Stimulated activated effector memory CD8-positive, alpha-beta T cell treated with anti-CD3 and anti-CD28 coated beads, Interleukin-12 subunit alpha, Interleukin-12 subunit beta, amount 100 ng/mL, for 72 hours (primary cell): ENCODE measurements at regions not wholly inside any gene's neighbourhood (a gene's known extent, or its start where the extent isn't known, plus 50 kb on each side); places are given as distances from the start of the nearest gene placed in this dataset.

Experiments used
- ATAC-seq: fragments of 150-1000 bp; cut with Tn5 transposase; 2 replicates; pipeline ENCODE4 v1.10.0; 2021
- DNase-seq, 2 donors: peaks; one replicate each; pipeline ENCODE4 v3.0.0; 2021 to 2022; ENCODE audit warnings: low spot score in 2 of 2
- H3K27ac Mint-ChIP-seq: one replicate; pipeline ENCODE4 v1.8.0; 2022; ENCODE audit warnings: mild to moderate bottlenecking, mixed read lengths
- H3K36me3 Mint-ChIP-seq: one replicate; pipeline ENCODE4 v1.8.0; 2022; ENCODE audit warnings: mild to moderate bottlenecking, mixed read lengths
- H3K4me1 Mint-ChIP-seq: one replicate; pipeline ENCODE4 v1.8.0; 2022; ENCODE audit warnings: mixed read lengths
- H3K4me3 Mint-ChIP-seq: one replicate; pipeline ENCODE4 v1.8.0; 2022; ENCODE audit warnings: mild to moderate bottlenecking, mixed read lengths
- H3K9me3 Mint-ChIP-seq: one replicate; pipeline ENCODE4 v1.8.0; 2022; ENCODE audit warnings: mixed read lengths

- Mint-ChIP-seq H3K4me3 (no peak overlapping the region), H3K9me3 (no peaks in the 10 kb centered on the region), H3K36me3 (no peaks in the 10 kb centered on the region), H3K27ac (no peak overlapping the region), H3K4me1 (no peaks in the 10 kb centered on the region)
- no peak for DNase-seq
- ATAC-seq, result no peak
Observed at GRCh38 chr12:131375261-131375971, 335.5 kb upstream of the SFSWAP start.

GRCh38 chr12:131375972-131376345, 334.9 kb upstream of the SFSWAP start:
- DNase-seq, result no peak
- Mint-ChIP-seq H3K9me3 (no peaks in the 10 kb centered on the region), H3K4me3 (no peak overlapping the region), H3K36me3 (no peaks in the 10 kb centered on the region), H3K4me1 (no peaks in the 10 kb centered on the region), H3K27ac (no peak overlapping the region)
- ATAC-seq, result no peak

DNA sequence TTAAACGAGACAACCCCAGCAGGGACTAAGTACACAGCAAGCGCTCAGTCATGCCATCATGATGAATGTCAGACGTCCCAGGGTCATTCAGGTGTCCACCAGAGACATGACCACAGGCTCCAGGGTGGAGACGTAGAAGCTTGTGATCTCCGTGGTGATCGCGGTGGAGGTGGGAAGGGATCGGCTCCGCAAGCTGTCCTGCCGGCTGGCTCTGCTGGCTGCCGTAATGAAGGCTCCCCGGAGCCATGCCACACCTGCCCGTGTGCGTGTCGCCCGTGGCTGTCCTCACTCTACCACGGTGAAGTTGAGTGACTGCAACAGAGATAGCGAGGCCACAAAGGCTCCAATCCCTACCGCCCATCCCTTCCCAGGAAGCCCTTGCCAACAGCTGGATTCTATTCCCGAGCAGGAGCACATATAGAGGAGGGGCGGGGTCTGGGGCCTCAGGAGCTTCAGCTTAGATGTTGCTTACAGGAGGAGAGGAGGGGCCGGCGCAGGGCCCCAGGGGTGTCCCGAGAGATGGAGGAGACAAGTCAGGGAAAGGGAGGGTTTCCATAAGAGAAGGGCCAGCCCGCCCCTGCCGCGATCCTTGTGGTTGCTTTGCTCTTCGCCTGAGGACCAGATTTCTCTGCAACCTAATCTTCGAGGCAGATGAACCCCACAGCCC, 332.6 kb upstream of the SFSWAP start:
- H3K4me1 Mint-ChIP-seq, result no peaks in the 10 kb centered on the region
- ATAC-seq (no peak), DNase-seq (no peak)
- H3K9me3 Mint-ChIP-seq, result no peaks in the 10 kb centered on the region
- no peak overlapping the region for H3K27ac Mint-ChIP-seq
- H3K36me3 Mint-ChIP-seq, result no peaks in the 10 kb centered on the region
- H3K4me3 Mint-ChIP-seq, result no peak overlapping the region

DNA sequence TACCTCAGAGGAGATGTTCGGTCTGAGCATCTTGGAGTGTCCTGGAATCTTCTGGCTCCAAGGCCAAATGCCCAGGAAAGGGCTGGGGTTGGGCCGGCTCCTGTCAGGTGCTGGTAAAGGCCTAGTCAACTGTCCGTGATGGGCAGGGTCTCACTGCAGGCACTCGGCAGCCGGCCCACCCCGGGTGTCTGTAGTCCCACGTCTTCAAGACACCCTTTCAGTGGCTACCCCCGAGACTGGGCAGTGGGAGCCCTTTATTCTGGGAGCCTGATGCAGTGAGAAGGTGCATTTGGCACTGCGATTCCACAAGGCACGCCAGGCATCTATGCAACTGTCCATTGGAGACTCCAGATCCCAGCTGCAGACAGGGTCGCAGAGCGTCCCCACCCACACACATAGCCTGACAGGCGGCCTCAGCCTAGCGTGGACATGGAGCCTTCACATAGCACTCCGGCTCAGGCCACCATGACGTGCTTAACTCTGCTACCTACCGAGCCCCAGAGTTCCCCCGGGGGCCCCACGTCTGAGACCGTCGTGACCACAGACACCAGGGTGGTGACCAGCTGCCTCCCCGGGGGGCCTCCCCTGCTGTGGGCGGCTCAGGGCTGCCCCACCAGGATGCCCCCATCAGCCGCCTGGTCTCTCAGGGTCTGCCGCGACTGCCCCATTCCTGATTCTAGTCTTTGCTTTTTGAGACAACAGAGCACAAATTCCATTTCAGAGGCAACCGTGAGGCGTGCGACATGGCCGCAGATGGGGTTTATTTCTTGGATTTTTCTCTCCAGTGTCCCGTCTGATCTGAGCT, 331.8 kb upstream of the SFSWAP start:
- Mint-ChIP-seq H3K4me1 (no peaks in the 10 kb centered on the region), H3K36me3 (no peaks in the 10 kb centered on the region), H3K4me3 (no peak overlapping the region), H3K27ac (no peak overlapping the region), H3K9me3 (no peaks in the 10 kb centered on the region)
- ATAC-seq (no peak), DNase-seq (no peak)

- no peak for DNase-seq
- H3K4me1 Mint-ChIP-seq, result no peaks in the 10 kb centered on the region
- no peak for ATAC-seq
- no peaks in the 10 kb centered on the region for H3K9me3 Mint-ChIP-seq
- no peak overlapping the region for H3K4me3 Mint-ChIP-seq
- no peak overlapping the region for H3K27ac Mint-ChIP-seq
- H3K36me3 Mint-ChIP-seq, result no peaks in the 10 kb centered on the region
Observed at GRCh38 chr12:131379738-131380137, 331.2 kb upstream of the SFSWAP start.

GRCh38 chr12:131380220-131380964, 330.5 kb upstream of the SFSWAP start:
- no peaks in the 10 kb centered on the region for H3K9me3 Mint-ChIP-seq
- DNase-seq, result no peak

DNA sequence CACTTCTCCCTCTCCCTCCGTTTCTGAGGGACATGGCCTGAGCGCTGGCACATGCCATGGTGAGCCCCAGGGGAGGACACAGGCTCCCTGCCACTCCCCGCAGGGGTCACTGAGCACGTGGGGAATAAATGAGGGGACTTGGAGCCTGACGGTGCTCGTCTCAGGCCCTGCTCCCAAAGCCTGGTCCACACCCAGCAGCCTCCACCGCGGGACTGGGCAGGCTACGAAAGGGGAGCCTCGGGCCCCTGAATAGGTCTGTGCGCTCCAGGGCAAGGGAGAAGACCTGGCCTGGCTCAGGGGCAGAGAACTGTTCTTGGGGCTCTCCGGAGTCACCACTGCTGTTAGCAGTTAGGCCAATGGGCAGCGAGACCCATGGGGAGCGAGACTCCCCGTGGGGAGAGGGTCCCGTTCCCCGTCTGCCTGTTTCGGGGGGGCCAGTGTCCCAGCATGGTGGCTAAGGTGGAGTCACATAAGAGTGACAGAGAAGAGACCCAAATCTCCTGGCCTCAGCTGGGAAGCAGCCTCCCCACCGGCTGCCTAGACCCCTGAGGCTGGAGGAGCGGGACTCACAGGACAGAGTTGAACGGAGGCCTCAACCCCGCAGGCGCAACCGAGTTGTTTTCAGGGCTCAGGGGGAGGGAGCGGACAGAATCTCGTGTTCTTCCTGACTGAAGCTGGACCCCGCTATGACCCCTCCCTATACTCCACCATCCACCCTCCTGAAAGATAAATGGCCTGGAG, 329.8 kb upstream of the SFSWAP start:
- no peak for ATAC-seq

More at GRCh38 chr12:131380220-131380964, 330.5 kb upstream of the SFSWAP start:
- Mint-ChIP-seq H3K4me1 (no peaks in the 10 kb centered on the region), H3K27ac (no peak overlapping the region), H3K4me3 (no peak overlapping the region), H3K36me3 (no peaks in the 10 kb centered on the region)
- ATAC-seq, result no peak

GRCh38 chr12:131381716-131382430, 329.0 kb upstream of the SFSWAP start:
- Mint-ChIP-seq H3K27ac (no peak overlapping the region), H3K9me3 (no peaks in the 10 kb centered on the region), H3K4me1 (no peaks in the 10 kb centered on the region), H3K36me3 (no peaks in the 10 kb centered on the region), H3K4me3 (no peak overlapping the region)
- DNase-seq, result no peak
- ATAC-seq, result no peak

More for the DNA sequence above, 329.8 kb upstream of the SFSWAP start:
- Mint-ChIP-seq H3K4me1 (no peaks in the 10 kb centered on the region), H3K9me3 (no peaks in the 10 kb centered on the region), H3K36me3 (no peaks in the 10 kb centered on the region), H3K4me3 (no peak overlapping the region), H3K27ac (no peak overlapping the region)
- no peak for DNase-seq

DNA sequence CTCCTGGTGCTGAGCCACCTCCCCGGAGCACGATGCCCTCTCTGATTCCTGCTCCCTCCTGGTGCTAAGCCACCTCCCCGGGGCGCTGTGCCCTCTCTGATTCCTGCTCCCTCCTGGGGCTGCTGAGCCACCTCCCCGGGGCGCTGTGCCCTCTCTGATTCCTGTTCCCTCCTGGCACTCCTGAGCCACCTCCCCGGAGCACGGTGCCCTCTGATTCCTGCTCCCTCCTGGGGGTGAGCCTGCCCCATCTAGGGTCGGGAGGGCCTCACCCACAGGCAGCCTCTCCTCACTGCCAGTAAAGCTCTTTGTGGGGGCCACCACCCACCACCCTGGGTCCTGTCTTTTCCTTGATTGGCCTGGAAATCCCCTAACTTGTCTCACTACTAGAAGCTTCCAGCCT, 327.6 kb upstream of the SFSWAP start:
- Mint-ChIP-seq H3K4me1 (no peaks in the 10 kb centered on the region), H3K27ac (no peak overlapping the region), H3K36me3 (no peaks in the 10 kb centered on the region), H3K9me3 (no peaks in the 10 kb centered on the region), H3K4me3 (no peak overlapping the region)
- DNase-seq (no peak), ATAC-seq (no peak)

- H3K4me3 Mint-ChIP-seq, result no peak overlapping the region
- no peaks in the 10 kb centered on the region for H3K36me3 Mint-ChIP-seq
- no peak for ATAC-seq
- no peak for DNase-seq
- no peaks in the 10 kb centered on the region for H3K9me3 Mint-ChIP-seq
- H3K4me1 Mint-ChIP-seq, result no peaks in the 10 kb centered on the region
- H3K27ac Mint-ChIP-seq, result no peak overlapping the region
Observed at GRCh38 chr12:131383741-131384543, 326.9 kb upstream of the SFSWAP start.

DNA sequence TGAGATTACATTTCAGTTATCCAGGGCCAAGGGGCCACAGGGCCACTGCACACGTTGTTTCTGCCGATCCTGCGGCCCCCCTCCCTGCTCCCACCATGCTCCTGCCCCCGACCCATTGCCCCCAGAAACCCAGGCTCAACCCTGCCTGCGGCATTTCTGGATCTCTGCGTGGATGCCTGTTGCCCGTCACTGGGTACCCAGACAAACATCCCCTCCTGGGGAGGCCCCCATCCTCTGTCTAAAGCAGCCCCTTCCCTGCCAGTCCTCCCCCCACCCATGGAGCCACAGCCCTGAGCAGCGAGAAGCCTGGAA, 326.4 kb upstream of the SFSWAP start:
- no peaks in the 10 kb centered on the region for H3K4me1 Mint-ChIP-seq
- no peak overlapping the region for H3K27ac Mint-ChIP-seq
- no peak overlapping the region for H3K4me3 Mint-ChIP-seq
- no peaks in the 10 kb centered on the region for H3K9me3 Mint-ChIP-seq
- DNase-seq (no peak), ATAC-seq (no peak)
- no peaks in the 10 kb centered on the region for H3K36me3 Mint-ChIP-seq

- H3K9me3 Mint-ChIP-seq, result no peaks in the 10 kb centered on the region
- ATAC-seq (no peak), DNase-seq (no peak)
- no peak overlapping the region for H3K4me3 Mint-ChIP-seq
- no peak overlapping the region for H3K27ac Mint-ChIP-seq
- no peaks in the 10 kb centered on the region for H3K4me1 Mint-ChIP-seq
- H3K36me3 Mint-ChIP-seq, result no peaks in the 10 kb centered on the region
Observed at GRCh38 chr12:131385313-131386166, 325.4 kb upstream of the SFSWAP start.

GRCh38 chr12:131386167-131386521, 324.7 kb upstream of the SFSWAP start:
- no peaks in the 10 kb centered on the region for H3K9me3 Mint-ChIP-seq
- no peak overlapping the region for H3K4me3 Mint-ChIP-seq
- ATAC-seq (no peak), DNase-seq (no peak)
- no peaks in the 10 kb centered on the region for H3K36me3 Mint-ChIP-seq
- no peak overlapping the region for H3K27ac Mint-ChIP-seq
- no peaks in the 10 kb centered on the region for H3K4me1 Mint-ChIP-seq
